Ovary (tissue), 3 donors: ENCODE measurements at regions not wholly inside any gene's neighbourhood (a gene's known extent, or its start where the extent isn't known, plus 50 kb on each side); places are given as distances from the start of the nearest gene placed in this dataset.

Experiments
- EP300 ChIP-seq: sonication (generic); formaldehyde crosslinking; IDR thresholded peaks from one replicate; pipeline ENCODE4 v1.6.1; 2017; ENCODE audit warnings: antibody characterized with exemption
- POLR2A ChIP-seq: fragments of 450-650 bp; IDR thresholded peaks from one replicate; pipeline ENCODE4 v1.6.1; 2017; ENCODE audit warnings: antibody characterized with exemption, mild to moderate bottlenecking, moderate library complexity
- TF ChIP-seq, protein P1 (sequence below), 3 donors: fragments of 450-650 bp in 2 of 3; fragments of 200-600 bp in 1 of 3; IDR thresholded peaks; one replicate each; pipeline versions ENCODE4 v1.5.1 to v1.8.0; 2016 to 2022; ENCODE audit warnings: antibody characterized with exemption in 3 of 3, mild to moderate bottlenecking in 1 of 3
- donor health status: DM: no; HTN: no; CAD: no.

DNA sequence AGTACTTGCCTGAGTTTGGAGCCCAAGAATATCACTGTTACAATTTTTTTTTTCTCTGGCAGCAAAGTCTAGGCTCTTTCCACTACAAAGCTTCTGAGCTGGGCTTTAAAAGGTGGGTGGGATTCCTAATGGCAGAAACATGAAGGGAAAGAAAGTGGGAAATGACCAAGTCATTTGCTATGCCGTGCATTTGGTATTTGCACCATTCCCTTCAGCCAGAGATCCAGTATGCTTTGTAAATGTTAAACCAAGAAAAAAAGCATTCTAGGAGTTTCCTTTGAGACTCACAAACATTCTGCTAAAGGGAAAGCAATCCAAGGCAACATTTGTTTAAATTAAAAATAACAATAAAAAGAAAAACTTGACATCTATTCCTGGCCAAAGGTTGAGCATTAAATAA lies 451.2 kb downstream of the RAB28 start:
- TF ChIP-seq, protein P1, sequence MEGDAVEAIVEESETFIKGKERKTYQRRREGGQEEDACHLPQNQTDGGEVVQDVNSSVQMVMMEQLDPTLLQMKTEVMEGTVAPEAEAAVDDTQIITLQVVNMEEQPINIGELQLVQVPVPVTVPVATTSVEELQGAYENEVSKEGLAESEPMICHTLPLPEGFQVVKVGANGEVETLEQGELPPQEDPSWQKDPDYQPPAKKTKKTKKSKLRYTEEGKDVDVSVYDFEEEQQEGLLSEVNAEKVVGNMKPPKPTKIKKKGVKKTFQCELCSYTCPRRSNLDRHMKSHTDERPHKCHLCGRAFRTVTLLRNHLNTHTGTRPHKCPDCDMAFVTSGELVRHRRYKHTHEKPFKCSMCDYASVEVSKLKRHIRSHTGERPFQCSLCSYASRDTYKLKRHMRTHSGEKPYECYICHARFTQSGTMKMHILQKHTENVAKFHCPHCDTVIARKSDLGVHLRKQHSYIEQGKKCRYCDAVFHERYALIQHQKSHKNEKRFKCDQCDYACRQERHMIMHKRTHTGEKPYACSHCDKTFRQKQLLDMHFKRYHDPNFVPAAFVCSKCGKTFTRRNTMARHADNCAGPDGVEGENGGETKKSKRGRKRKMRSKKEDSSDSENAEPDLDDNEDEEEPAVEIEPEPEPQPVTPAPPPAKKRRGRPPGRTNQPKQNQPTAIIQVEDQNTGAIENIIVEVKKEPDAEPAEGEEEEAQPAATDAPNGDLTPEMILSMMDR (IDR thresholded peaks at IDR 0.05): no peak
- TF ChIP-seq POLR2A: no peak
- no peak for TF ChIP-seq EP300
